SK-N-MC (cell line): ENCODE measurements at regions not wholly inside any gene's neighbourhood (a gene's known extent, or its start where the extent isn't known, plus 50 kb on each side); places are given as distances from the start of the nearest gene placed in this dataset.

Experiments
- EZH2 ChIP-seq: fragments of 200-600 bp; sonication (generic); IDR thresholded peaks from one replicate; pipeline ENCODE4 v1.6.1; 2017; ENCODE audit warnings: antibody characterized with exemption
- FOXP2 ChIP-seq: optimal IDR thresholded peaks from 2 replicates; pipeline ENCODE3; 2011; ENCODE audit warnings: mild to moderate bottlenecking, moderate library complexity; ENCODE audit not compliant: insufficient read depth; ENCODE audit errors: extremely low read length, control extremely low read depth
- POLR2AphosphoS5 ChIP-seq: IDR thresholded peaks from 2 replicates; pipeline ENCODE4 v1.6.1; 2012; ENCODE audit warnings: mild to moderate bottlenecking, low read depth, low read length, borderline replicate concordance

- TF ChIP-seq EZH2 (no peak), POLR2AphosphoS5 (no peak), FOXP2 (no peak)
Observed at GRCh38 chr2:16019060-16019480, 78.7 kb downstream of the MYCN start.
